ENCODE measurements at regions not wholly inside any gene's neighbourhood (a gene's known extent, or its start where the extent isn't known, plus 50 kb on each side); places are given as distances from the start of the nearest gene placed in this dataset.

DNA sequence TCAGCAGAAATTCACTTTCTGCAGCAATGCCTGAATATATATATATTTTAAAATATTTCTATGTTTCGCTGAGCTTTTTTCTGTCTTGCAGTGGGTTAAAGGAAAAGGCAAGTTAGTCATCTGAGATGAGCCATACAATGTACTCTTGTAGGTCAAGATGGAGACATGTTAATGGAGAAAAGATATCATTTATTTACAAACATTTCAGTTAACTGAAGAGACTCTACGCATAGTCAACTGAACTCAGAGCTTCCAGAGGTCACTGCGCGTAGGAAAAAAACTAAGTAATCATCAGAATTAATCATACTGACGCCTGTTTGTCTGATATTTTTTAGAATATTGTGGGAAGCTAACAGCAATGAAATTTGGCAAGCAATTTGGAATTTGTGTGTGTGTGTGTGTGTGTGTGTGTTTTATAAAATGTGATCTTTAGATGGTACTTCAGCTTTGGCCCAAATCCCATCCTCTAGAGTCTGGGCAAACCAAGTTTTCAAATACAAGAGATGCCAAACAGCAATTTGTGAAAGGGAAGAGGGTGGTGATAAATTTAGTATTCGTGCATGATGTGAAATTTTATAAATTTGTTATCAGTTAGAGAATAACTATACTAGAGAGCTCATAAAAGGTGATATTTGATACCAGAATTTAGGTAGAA, 193.9 kb upstream of the AGR3 start:
- Histone ChIP-seq H3K9me3 (ENCODE audit: control insufficient read depth, insufficient read depth, low read length) (no peaks in the 10 kb centered on the region), H3K36me3 (ENCODE audit: control insufficient read depth, insufficient read depth, low read length) (no peaks in the 10 kb centered on the region), H3K27me3 (ENCODE audit: control insufficient read depth, insufficient read depth, low read length) (no peaks in the 10 kb centered on the region), H3K4me3 (ENCODE audit: low read length) (no peak overlapping the region), H3K4me1 (ENCODE audit: control insufficient read depth, insufficient read depth, low read length) (no peaks in the 10 kb centered on the region), H3K27ac (ENCODE audit: low read length) (no peak overlapping the region)
- ATAC-seq (no peak), DNase-seq (no peak)
- intact Hi-C loops (cut with micrococcal nuclease), result no loop called here
- H3K9me3 Mint-ChIP-seq, result no peaks in the 10 kb centered on the region
- no peak overlapping the region for H3K4me3 Mint-ChIP-seq
- no peaks in the 10 kb centered on the region for H3K4me1 Mint-ChIP-seq
- peaks cover 0 to 2% of the 10 kb centered on the region in 2 donors for H3K27me3 Mint-ChIP-seq (ENCODE audit: low read depth in 2 of 2)
- H3K36me3 Mint-ChIP-seq, result no peaks in the 10 kb centered on the region
- 99% methylated on average over 5 of the region's 6 CpGs for WGBS (ENCODE audit: insufficient coverage)
- H3K27ac Mint-ChIP-seq, result no peak overlapping the region
- TF ChIP-seq, protein P1, sequence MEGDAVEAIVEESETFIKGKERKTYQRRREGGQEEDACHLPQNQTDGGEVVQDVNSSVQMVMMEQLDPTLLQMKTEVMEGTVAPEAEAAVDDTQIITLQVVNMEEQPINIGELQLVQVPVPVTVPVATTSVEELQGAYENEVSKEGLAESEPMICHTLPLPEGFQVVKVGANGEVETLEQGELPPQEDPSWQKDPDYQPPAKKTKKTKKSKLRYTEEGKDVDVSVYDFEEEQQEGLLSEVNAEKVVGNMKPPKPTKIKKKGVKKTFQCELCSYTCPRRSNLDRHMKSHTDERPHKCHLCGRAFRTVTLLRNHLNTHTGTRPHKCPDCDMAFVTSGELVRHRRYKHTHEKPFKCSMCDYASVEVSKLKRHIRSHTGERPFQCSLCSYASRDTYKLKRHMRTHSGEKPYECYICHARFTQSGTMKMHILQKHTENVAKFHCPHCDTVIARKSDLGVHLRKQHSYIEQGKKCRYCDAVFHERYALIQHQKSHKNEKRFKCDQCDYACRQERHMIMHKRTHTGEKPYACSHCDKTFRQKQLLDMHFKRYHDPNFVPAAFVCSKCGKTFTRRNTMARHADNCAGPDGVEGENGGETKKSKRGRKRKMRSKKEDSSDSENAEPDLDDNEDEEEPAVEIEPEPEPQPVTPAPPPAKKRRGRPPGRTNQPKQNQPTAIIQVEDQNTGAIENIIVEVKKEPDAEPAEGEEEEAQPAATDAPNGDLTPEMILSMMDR (IDR thresholded peaks at IDR 0.05), result no peak

DNA sequence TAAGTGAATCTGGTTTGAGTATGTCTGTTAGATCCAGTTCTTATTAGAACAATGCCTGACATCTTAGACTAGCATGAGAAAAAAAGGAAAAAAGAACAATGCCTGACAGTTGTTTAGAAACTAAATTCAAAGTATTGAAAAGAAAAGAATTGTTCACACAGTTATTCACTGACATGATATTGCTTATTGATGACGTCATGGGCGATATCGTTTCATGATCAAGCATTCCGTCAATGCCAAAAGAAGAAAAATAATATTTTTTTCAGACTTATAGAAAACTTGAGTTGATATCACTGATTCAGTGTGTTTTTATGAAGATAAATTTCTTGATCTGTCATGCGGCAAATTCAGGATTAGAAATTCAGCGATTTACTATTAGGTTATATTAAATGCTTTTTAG, 196.5 kb upstream of the AGR3 start:
- Histone ChIP-seq H3K9me3 (ENCODE audit: control insufficient read depth, insufficient read depth, low read length) (no peaks in the 10 kb centered on the region), H3K4me1 (ENCODE audit: control insufficient read depth, insufficient read depth, low read length) (no peaks in the 10 kb centered on the region), H3K27me3 (ENCODE audit: control insufficient read depth, insufficient read depth, low read length) (no peaks in the 10 kb centered on the region), H3K4me3 (ENCODE audit: low read length) (no peak overlapping the region), H3K36me3 (ENCODE audit: control insufficient read depth, insufficient read depth, low read length) (no peaks in the 10 kb centered on the region), H3K27ac (ENCODE audit: low read length) (no peak overlapping the region)
- Mint-ChIP-seq H3K9me3 (no peaks in the 10 kb centered on the region), H3K4me1 (no peaks in the 10 kb centered on the region), H3K27me3 (ENCODE audit: low read depth in 2 of 2) (peaks cover 0 to 5% of the 10 kb centered on the region in 2 donors), H3K36me3 (no peaks in the 10 kb centered on the region), H3K27ac (no peak overlapping the region), H3K4me3 (no peak overlapping the region)
- DNase-seq (no peak), ATAC-seq (no peak)
- WGBS (ENCODE audit: insufficient coverage), result 98% methylated on average over 6 of the region's 6 CpGs
- TF ChIP-seq, protein P1 (IDR thresholded peaks at IDR 0.05), result no peak
- intact Hi-C loops (cut with micrococcal nuclease), result no loop called here

DNA sequence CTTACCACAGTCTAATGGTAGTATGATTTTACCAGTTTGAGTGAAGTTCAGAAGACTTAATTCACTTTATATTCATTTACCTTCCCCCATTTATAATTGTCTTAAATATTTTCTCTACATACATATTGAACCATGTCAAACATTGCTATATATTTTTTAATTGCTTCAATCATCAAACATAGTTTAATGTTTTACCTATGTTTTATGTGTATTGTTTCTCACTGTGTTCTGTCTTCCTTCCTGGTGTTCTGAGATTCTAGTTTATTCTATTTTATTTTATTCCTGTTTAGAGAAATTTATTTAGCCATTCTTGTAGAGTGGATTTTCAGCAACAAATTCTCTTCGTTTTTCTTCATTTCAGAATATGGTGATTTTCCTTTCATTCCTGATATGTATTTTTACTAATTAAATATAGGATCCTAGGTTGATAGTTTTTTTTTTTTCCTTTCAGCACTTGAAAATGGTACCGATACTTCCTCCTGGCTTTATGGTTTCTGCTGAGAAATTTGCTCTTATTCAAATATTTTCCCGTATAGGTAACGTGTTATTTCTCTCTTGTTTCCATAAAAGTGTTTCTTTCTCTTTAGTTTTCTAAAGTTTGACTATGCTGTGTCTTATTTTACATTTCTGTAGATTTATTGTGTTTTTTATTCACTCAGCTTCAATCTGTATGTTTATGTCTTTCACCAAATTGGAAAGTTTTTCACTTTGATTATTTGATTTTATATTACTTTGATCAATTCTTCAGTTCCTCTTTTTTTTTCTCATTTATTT, 201.8 kb upstream of the AGR3 start:
- DNase-seq (no peak), ATAC-seq (no peak)
- Histone ChIP-seq H3K36me3 (ENCODE audit: control insufficient read depth, insufficient read depth, low read length) (no peaks in the 10 kb centered on the region), H3K4me3 (ENCODE audit: low read length) (no peak overlapping the region), H3K27me3 (ENCODE audit: control insufficient read depth, insufficient read depth, low read length) (no peaks in the 10 kb centered on the region), H3K27ac (ENCODE audit: low read length) (no peak overlapping the region), H3K9me3 (ENCODE audit: control insufficient read depth, insufficient read depth, low read length) (no peaks in the 10 kb centered on the region), H3K4me1 (ENCODE audit: control insufficient read depth, insufficient read depth, low read length) (no peaks in the 10 kb centered on the region)
- Mint-ChIP-seq H3K4me3 (no peak overlapping the region), H3K36me3 (no peaks in the 10 kb centered on the region), H3K27ac (no peak overlapping the region), H3K9me3 (no peaks in the 10 kb centered on the region), H3K4me1 (no peaks in the 10 kb centered on the region), H3K27me3 (ENCODE audit: low read depth in 2 of 2) (peaks cover 0 to 5% of the 10 kb centered on the region in 2 donors)
- 100% methylated on average over 2 of the region's 4 CpGs for WGBS (ENCODE audit: insufficient coverage)
- TF ChIP-seq, protein P1 (IDR thresholded peaks at IDR 0.05), result no peak
- intact Hi-C loops (cut with micrococcal nuclease), result no loop called here
